H1 (cell line): ENCODE measurements at regions not wholly inside any gene's neighbourhood (a gene's known extent, or its start where the extent isn't known, plus 50 kb on each side); places are given as distances from the start of the nearest gene placed in this dataset.

Experiments
- CTCF ChIA-PET: fragments of 300-600 bp; sonication (Branson Sonifier 250); formaldehyde crosslinking; loops from one replicate; lab custom pipeline; 2021; ENCODE audit not compliant: partially characterized antibody; lab: Charles Lee
- POLR2A ChIA-PET: fragments of 300-600 bp; sonication (Branson Sonifier 250); formaldehyde crosslinking; loops from one replicate; lab custom pipeline; 2021; ENCODE audit warnings: inconsistent platforms; ENCODE audit not compliant: partially characterized antibody; lab: Charles Lee
- DNase-seq, 2 experiments: peaks; one replicate each; pipeline versions ENCODE4 v3.0.0 to v3.0.0-alpha.2; 2010 to 2022; ENCODE audit warnings: low spot score in 2 of 2, low read depth in 1 of 2, mixed read lengths in 1 of 2
- FAIRE-seq: peaks from 2 replicates; lab custom pipeline; 2011; peaks lifted over from hg19 to GRCh38; lab: Jason Lieb, UNC
- H2AFZ ChIP-seq: 2 replicates; pipeline ENCODE4 v1.8.1; 2012; ENCODE audit warnings: low read length, inconsistent platforms
- H2AK5ac ChIP-seq: 2 replicates; pipeline ENCODE4 v1.6.1; 2013; ENCODE audit warnings: low read depth, low read length
- H2BK120ac ChIP-seq: replicated peaks from 2 replicates; pipeline ENCODE3; 2013; ENCODE audit warnings: low read depth, low read length, inconsistent platforms
- H2BK12ac ChIP-seq: 2 replicates; pipeline ENCODE4 v1.6.1; 2013; ENCODE audit warnings: low read depth, low read length
- H2BK15ac ChIP-seq: 2 replicates; pipeline ENCODE4 v1.6.1; 2013; ENCODE audit warnings: low read length
- H2BK20ac ChIP-seq: 2 replicates; pipeline ENCODE4 v1.6.1; 2013; ENCODE audit warnings: low read length
- H2BK5ac ChIP-seq: 2 replicates; pipeline ENCODE4 v1.6.1; 2013; ENCODE audit warnings: low read depth, low read length
- H3K14ac ChIP-seq: 2 replicates; pipeline ENCODE4 v1.6.1; 2013; ENCODE audit warnings: inconsistent platforms; ENCODE audit not compliant: insufficient read length
- H3K18ac ChIP-seq: 2 replicates; pipeline ENCODE4 v1.6.1; 2013; ENCODE audit warnings: low read length; ENCODE audit errors: extremely low read depth
- H3K23ac ChIP-seq: 2 replicates; pipeline ENCODE4 v1.6.1; 2013; ENCODE audit warnings: inconsistent platforms; ENCODE audit not compliant: insufficient read length
- H3K23me2 ChIP-seq: 2 replicates; pipeline ENCODE4 v1.6.1; 2013; ENCODE audit warnings: low read depth, low read length
- H3K27ac ChIP-seq: 2 replicates; pipeline ENCODE4 v1.6.1; 2011; ENCODE audit warnings: low read depth, low read length, inconsistent platforms
- H3K27me3 ChIP-seq, 4 experiments: replicated peaks in 1 of 4; 1 replicate in 1 of 4; 2 replicates in 3 of 4; pipeline versions ENCODE4 v1.6.1 to v1.8.1; 2011 to 2013; ENCODE audit warnings: low read length in 3 of 4, mild to moderate bottlenecking in 3 of 4, inconsistent platforms in 2 of 4, mixed read lengths in 2 of 4, moderate library complexity in 1 of 4; ENCODE audit not compliant: control insufficient read depth in 3 of 4, insufficient read depth in 3 of 4; ENCODE audit errors: extremely low read depth in 1 of 4
- H3K36me3 ChIP-seq, 4 experiments: 2 replicates each; pipeline versions ENCODE4 v1.6.1 to v1.8.1; 2011 to 2013; ENCODE audit warnings: mild to moderate bottlenecking in 4 of 4, low read length in 3 of 4, moderate library complexity in 2 of 4, control low read depth in 1 of 4, inconsistent platforms in 1 of 4; ENCODE audit not compliant: insufficient read depth in 4 of 4, control insufficient read depth in 2 of 4
- H3K4ac ChIP-seq: replicated peaks from 2 replicates; pipeline ENCODE3; 2013; ENCODE audit warnings: low read length, low read depth, mixed read lengths, inconsistent platforms; ENCODE audit not compliant: insufficient read length
- H3K4me1 ChIP-seq, 4 experiments: replicated peaks in 1 of 4; 1 replicate in 1 of 4; 2 replicates in 3 of 4; pipeline versions ENCODE4 v1.6.1 to v1.8.1; 2011 to 2013; ENCODE audit warnings: low read length in 3 of 4, inconsistent platforms in 2 of 4, mixed read lengths in 1 of 4; ENCODE audit not compliant: insufficient read depth in 4 of 4, control insufficient read depth in 3 of 4
- H3K4me2 ChIP-seq, 2 experiments: 2 replicates each; pipeline versions ENCODE4 v1.6.1 to v1.8.1; 2011 to 2013; ENCODE audit warnings: low read depth in 2 of 2, low read length in 2 of 2, control low read depth in 1 of 2, inconsistent platforms in 1 of 2, mild to moderate bottlenecking in 1 of 2; ENCODE audit not compliant: insufficient read depth in 1 of 2
- H3K4me3 ChIP-seq, 4 experiments: fragments of 200-600, 300-600 bp in 1 of 4; sonication (generic), shearing (Covaris generic), sonication (Bioruptor Twin) in 1 of 4; 2 replicates each; pipeline versions ENCODE4 v1.5.1 to v1.8.1; 2011 to 2016; ENCODE audit warnings: low read length in 4 of 4, low read depth in 3 of 4, control low read depth in 2 of 4, inconsistent platforms in 2 of 4, mild to moderate bottlenecking in 2 of 4, mixed read lengths in 1 of 4, moderate library complexity in 1 of 4; ENCODE audit not compliant: insufficient read depth in 2 of 4; ENCODE audit errors: extremely low read depth in 1 of 4
- H3K56ac ChIP-seq: replicated peaks from 2 replicates; pipeline ENCODE3; 2013; ENCODE audit warnings: low read depth, mild to moderate bottlenecking, mixed read lengths, low read length, inconsistent platforms; ENCODE audit not compliant: insufficient read length
- H3K79me1 ChIP-seq: 2 replicates; pipeline ENCODE4 v1.6.1; 2013; ENCODE audit warnings: low read depth, low read length, control low read depth
- H3K79me2 ChIP-seq, 2 experiments: 2 replicates each; pipeline versions ENCODE4 v1.6.1 to v1.8.1; 2012 to 2013; ENCODE audit warnings: low read length in 2 of 2, mild to moderate bottlenecking in 2 of 2, inconsistent platforms in 1 of 2; ENCODE audit not compliant: insufficient read depth in 2 of 2, control insufficient read depth in 1 of 2
- H3K9ac ChIP-seq, 4 experiments: replicated peaks in 1 of 4; 1 replicate in 1 of 4; 2 replicates in 3 of 4; pipeline versions ENCODE4 v1.6.1 to v1.8.1; 2011 to 2013; ENCODE audit warnings: low read depth in 3 of 4, low read length in 3 of 4, control low read depth in 2 of 4, mild to moderate bottlenecking in 2 of 4, moderate library complexity in 2 of 4, inconsistent platforms in 1 of 4; ENCODE audit errors: extremely low read depth in 1 of 4
- H3K9me3 ChIP-seq, 2 experiments: 2 replicates each; pipeline versions ENCODE4 v1.6.1 to v1.8.1; 2012 to 2013; ENCODE audit warnings: mild to moderate bottlenecking in 2 of 2, moderate library complexity in 2 of 2, control low read depth in 1 of 2, inconsistent platforms in 1 of 2, low read depth in 1 of 2, low read length in 1 of 2, mixed read lengths in 1 of 2; ENCODE audit not compliant: insufficient read depth in 2 of 2
- H4K20me1 ChIP-seq, 2 experiments: replicated peaks in 1 of 2; 2 replicates each; pipeline versions ENCODE3 to v1.8.1; 2011 to 2013; ENCODE audit warnings: inconsistent platforms in 2 of 2, low read length in 2 of 2, mild to moderate bottlenecking in 1 of 2; ENCODE audit not compliant: insufficient read depth in 2 of 2, control insufficient read depth in 1 of 2
- H4K5ac ChIP-seq: 2 replicates; pipeline ENCODE4 v1.6.1; 2013; ENCODE audit warnings: low read length, low read depth, mixed read lengths, inconsistent platforms; ENCODE audit not compliant: insufficient read length
- H4K8ac ChIP-seq: 2 replicates; pipeline ENCODE4 v1.8.0; 2013; ENCODE audit warnings: mild to moderate bottlenecking, moderate library complexity, low read length, inconsistent platforms; ENCODE audit not compliant: insufficient read depth; ENCODE audit errors: extremely low read depth
- H4K91ac ChIP-seq: replicated peaks from 2 replicates; pipeline ENCODE3; 2013; ENCODE audit warnings: low read length, mixed read lengths, inconsistent platforms; ENCODE audit not compliant: insufficient read length
- CBX8 ChIP-seq: fragments of 300-800, 300-1000 bp; sonication (generic); IDR thresholded peaks from 2 replicates; pipeline ENCODE4 v1.7.1; 2016; ENCODE audit warnings: low read depth, low read length, borderline replicate concordance
- CTBP2 ChIP-seq: IDR thresholded peaks from 2 replicates; pipeline ENCODE4 v1.7.0; 2011; ENCODE audit warnings: borderline replicate concordance, mild to moderate bottlenecking, moderate library complexity, mixed read lengths, low read length; ENCODE audit not compliant: insufficient read depth, insufficient read length
- EGR1 ChIP-seq: IDR thresholded peaks from 2 replicates; pipeline ENCODE4 v1.6.1; 2011; ENCODE audit warnings: low read depth, low read length, borderline replicate concordance
- FOSL1 ChIP-seq: IDR thresholded peaks from 2 replicates; pipeline ENCODE4 v1.6.1; 2011; ENCODE audit warnings: mild to moderate bottlenecking, low read depth, low read length, moderate library complexity; ENCODE audit not compliant: insufficient read depth
- KDM1A ChIP-seq: fragments of 200-600, 300-600 bp; sonication (generic); IDR thresholded peaks from 2 replicates; pipeline ENCODE4 v1.7.1; 2016; ENCODE audit warnings: mild to moderate bottlenecking, low read length, borderline replicate concordance
- MAFK ChIP-seq: IDR thresholded peaks from 2 replicates; pipeline ENCODE4 v1.6.1; 2012; ENCODE audit warnings: low read depth, mild to moderate bottlenecking, improper control_type of control experiment, low read length
- POLR2A ChIP-seq, 2 experiments: IDR thresholded peaks; 1 replicate in 1 of 2; 2 replicates in 1 of 2; pipeline ENCODE4 v1.6.1; 2011; ENCODE audit warnings: low read depth in 2 of 2, low read length in 2 of 2, mild to moderate bottlenecking in 2 of 2; ENCODE audit errors: control extremely low read depth in 1 of 2
- RFX5 ChIP-seq: IDR thresholded peaks from 2 replicates; pipeline ENCODE4 v1.6.1; 2011; ENCODE audit warnings: low read depth, low read length, improper control_type of control experiment, borderline replicate concordance
- RNF2 ChIP-seq: fragments of 200-900, 300-1000 bp; sonication (generic); IDR thresholded peaks from 2 replicates; pipeline ENCODE4 v1.7.1; 2016; ENCODE audit warnings: borderline replicate concordance, low read depth, mild to moderate bottlenecking, antibody characterized with exemption, low read length; ENCODE audit not compliant: poor library complexity, severe bottlenecking; ENCODE audit errors: missing control alignments
- SAP30 ChIP-seq: fragments of 300-600 bp; sonication (generic); IDR thresholded peaks from 2 replicates; pipeline ENCODE4 v1.7.1; 2012; ENCODE audit warnings: low read length, moderate library complexity, mild to moderate bottlenecking, inconsistent platforms; ENCODE audit not compliant: insufficient read depth, insufficient replicate concordance
- WGBS, 2 experiments: shearing (Covaris generic) in 1 of 2; methylation state at CpG; one replicate each; pipeline versions ENCODE4 v1.1.6 to v1.1.7; 2013 to 2015; ENCODE audit warnings: low lambda C conversion rate in 2 of 2, mixed read lengths in 2 of 2, inconsistent platforms in 1 of 2, low coverage in 1 of 2, missing lambda C conversion rate in 1 of 2; ENCODE audit not compliant: insufficient replicate concordance in 2 of 2, insufficient coverage in 1 of 2, insufficient read length in 1 of 2; ENCODE audit errors: extremely low coverage in 1 of 2, missing lambda C conversion rate in 1 of 2; 5-methylcytosine and 5-hydroxymethylcytosine counted together
- TF ChIP-seq, protein P1 (sequence below): IDR thresholded peaks from 2 replicates; pipeline ENCODE4 v1.6.1; 2011; ENCODE audit warnings: low read length, improper control_type of control experiment

DNA sequence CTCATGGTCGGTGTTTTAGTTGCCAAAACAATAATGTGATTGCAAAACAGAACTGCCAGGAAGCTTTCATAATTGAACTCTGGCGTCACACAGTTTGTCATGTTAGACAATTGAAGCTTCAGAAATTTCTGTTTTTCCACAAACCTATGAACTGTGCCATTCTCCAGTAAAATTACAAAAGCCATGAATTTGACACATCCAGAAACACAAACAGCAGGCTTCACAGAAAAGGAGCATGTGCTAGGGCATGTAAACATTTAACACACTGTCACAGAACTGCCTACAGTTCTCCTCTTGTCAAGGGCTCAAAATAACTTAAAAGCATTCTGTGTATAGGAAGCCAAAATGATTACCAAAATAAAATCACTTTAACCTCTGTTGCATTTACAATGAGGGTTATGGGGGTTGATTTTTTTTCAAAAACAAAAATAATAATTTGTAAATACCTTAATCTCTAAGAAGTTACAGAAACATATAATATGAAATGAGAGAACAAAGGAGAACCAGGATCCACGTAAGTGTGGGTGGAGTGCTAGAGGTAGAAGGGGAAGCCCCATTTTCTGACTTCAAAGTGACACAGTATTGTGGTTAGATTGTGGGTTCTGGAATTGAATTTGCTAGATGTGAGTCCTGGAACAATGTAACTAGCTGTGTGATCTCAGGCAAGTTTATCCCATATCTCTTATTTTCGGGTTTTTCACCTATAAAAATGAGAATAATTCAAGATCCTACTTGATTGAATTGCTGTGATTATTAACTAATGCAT is 295.0 kb downstream of the CENPC start:
- Histone ChIP-seq H2BK12ac (no peak overlapping the region), H4K8ac (no peak overlapping the region), H2BK120ac (no peak overlapping the region), H2BK20ac (no peak overlapping the region), H3K14ac (no peak overlapping the region), H4K20me1 (no peaks in the 10 kb centered on the region), H3K79me2 (no peaks in the 10 kb centered on the region), H2AFZ (no peak overlapping the region), H3K23ac (no peak overlapping the region), H3K23me2 (no peaks in the 10 kb centered on the region), H3K4me2 (no peak overlapping the region), H3K18ac (no peak overlapping the region), H4K91ac (no peak overlapping the region), H3K9ac (no peak overlapping the region), H3K4ac (no peak overlapping the region), H4K5ac (no peak overlapping the region), H2AK5ac (no peak overlapping the region), H3K9me3 (no peaks in the 10 kb centered on the region), H2BK15ac (no peak overlapping the region), H3K27ac (no peak overlapping the region), H2BK5ac (no peak overlapping the region), H3K79me1 (no peaks in the 10 kb centered on the region), H3K4me3 (no peak overlapping the region), H3K36me3 (no peaks in the 10 kb centered on the region), H3K4me1 (no peaks in the 10 kb centered on the region), H3K27me3 (peaks cover 0 to 2% (median 0%) of the 10 kb centered on the region in 4 experiments; a peak in 1 of 7 replicates), H3K56ac (no peak overlapping the region)
- 65% methylated on average over 4 of the region's 4 CpGs; no CpG with 5 or more reads in 1 of the 2 experiments for WGBS, 2 experiments
- no peak for DNase-seq
- POLR2A ChIA-PET, result no interaction called here
- no peak for FAIRE-seq
- CTCF ChIA-PET, result no interaction called here
- TF ChIP-seq SAP30 (no peak), POLR2A (IDR thresholded peaks at IDR 0.05; ENCODE audit: control extremely low read depth in 1 of 2, low read depth in 2 of 2, low read length in 2 of 2) (no peak), RNF2 (no peak), KDM1A (no peak), CTBP2 (no peak), EGR1 (no peak), MAFK (no peak), FOSL1 (no peak), RFX5 (no peak), CBX8 (no peak)
- TF ChIP-seq, protein P1, sequence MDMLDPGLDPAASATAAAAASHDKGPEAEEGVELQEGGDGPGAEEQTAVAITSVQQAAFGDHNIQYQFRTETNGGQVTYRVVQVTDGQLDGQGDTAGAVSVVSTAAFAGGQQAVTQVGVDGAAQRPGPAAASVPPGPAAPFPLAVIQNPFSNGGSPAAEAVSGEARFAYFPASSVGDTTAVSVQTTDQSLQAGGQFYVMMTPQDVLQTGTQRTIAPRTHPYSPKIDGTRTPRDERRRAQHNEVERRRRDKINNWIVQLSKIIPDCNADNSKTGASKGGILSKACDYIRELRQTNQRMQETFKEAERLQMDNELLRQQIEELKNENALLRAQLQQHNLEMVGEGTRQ, result no peak
